Right lung (tissue), 2 donors: ENCODE measurements at regions not wholly inside any gene's neighbourhood (a gene's known extent, or its start where the extent isn't known, plus 50 kb on each side); places are given as distances from the start of the nearest gene placed in this dataset.

Experiments
- DNase-seq, 2 donors: peaks; one replicate each; pipeline ENCODE4 v3.0.0-alpha.2; 2013

DNA sequence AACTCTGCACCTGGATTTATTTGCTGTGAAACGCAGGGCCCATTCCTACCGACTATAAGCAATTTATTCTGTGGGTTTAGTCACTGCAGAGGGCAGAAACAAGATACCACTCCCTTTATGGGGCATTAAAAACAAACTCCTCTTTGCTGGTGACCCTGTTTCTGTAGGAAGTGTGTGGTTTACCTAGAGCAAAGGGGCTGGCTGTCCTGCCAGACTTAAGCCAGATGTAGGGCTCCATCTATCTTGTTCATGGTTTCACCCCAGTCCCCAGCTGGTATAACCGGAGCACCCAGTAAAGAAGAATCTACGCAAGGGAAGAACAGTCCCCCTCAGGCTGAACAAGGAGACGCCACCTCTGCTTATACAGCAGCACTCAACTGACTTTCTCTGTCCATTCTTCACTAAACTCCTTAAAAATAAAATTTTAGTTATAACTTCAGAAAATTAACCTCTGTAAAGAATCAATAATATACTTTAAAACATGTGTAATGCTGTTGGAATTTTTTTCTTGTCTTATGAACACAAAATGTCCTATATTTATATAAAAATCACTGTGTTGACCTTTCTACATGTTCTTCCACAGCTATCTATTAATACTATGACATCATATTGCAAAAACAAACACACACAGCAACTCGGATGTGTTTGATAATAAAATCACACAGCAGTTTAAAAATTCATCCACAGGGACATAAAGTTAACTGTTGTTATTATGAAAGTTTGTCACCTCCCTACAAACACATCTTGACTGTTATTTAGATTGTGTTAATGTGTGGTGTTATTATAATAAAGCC, 126.1 kb upstream of the RPS6KA2 start:
- DNase-seq, result no peak

DNA sequence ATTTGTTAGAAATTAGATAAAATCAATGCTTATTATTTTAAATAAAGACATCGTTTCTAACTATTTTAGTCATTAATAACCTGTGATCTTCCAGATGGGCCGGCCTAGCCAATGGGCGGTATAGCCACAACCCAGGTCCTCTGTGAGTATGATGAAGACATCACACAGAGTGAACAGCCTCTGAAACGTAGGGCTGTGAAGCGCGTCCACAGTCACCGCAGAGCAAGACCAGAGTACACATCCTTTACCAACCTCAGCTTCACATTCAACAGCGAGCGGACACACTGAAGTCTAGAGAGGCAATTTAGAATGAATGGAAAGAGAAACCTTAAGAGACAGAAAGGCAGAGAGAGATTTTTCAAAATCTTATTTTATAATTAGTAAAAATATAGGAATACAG, 125.0 kb upstream of the RPS6KA2 start:
- no peak for DNase-seq

DNA sequence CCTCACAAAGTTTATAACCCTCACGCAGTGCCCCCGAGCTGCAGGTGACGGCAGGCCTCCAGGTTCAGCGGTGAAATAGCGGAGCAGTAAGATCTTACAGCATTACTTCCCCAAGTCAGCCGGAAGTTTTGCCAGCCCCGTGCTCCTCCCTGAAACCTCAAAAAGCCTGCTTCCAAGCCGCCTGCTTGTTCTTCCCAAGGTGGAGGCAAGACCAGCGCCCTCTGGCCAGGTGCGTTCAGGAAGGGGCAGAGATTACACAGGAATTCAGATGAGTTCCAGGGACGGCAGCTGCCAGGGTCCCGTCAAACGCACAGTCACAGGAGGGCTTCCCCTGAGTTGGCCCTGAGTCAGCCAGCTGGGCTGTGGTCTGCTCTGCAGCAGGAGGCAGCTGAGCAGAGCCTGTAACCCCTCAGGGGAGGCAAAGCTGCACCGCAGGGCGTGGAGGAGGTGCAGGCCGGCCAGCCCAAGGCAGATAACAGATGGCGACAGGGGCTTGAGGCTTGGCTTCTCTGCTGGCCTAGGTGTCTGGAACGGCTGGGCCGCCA, 124.1 kb upstream of the RPS6KA2 start:
- DNase-seq, result no peak

DNA sequence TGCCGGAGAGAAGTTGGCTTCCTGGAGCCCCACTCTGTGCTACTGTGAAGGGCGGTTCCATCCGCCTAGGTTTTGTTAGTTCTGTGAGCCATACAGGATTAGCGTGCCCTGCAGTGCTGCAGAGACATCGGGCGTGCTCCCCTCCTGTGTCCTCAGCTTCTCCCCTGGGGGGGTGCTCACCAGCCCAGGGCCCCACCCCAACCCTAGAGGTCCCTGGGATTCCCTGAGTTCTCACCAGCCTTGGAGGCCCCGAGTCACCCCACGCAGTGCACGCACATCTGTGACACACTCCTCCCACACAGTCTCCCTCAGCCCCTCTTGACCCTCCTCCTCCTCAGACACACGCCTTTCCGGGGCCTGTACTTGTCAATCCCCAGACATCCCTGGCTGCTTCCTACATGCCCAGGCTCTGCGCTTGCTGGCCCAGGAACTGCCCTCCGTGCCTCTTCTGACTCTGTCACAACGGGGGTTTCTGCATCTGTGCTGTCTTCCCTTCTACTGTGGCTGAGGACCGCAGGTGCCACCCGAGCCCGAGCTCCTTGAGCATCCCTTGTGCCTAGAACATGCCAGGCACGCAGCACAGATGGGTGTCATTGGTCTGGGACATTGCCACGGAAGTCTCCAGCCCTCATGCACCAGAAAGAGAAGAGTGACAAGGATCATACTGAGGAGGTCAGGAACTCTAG, 123.2 kb upstream of the RPS6KA2 start:
- no peak for DNase-seq

DNA sequence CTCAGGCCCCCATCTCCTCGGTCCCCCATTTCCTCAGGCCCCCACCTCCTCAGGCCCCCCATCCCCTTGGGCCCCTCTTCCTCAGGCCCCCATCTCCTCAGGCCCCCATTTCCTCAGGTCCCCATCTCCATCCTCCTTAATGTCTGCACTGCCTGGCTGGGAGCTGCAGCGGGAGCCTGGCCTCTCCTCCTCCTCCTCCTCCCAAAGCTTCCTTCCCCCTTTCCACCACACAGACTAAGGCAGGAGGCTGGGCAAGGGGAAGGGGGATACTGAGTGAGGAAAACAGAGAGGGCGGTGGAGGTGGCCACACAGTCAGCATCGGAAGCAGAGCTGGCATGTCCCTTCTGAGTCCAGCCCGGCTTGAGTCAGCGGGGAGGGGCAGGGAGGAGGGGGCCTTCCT, 122.6 kb upstream of the RPS6KA2 start:
- DNase-seq, result no peak

DNA sequence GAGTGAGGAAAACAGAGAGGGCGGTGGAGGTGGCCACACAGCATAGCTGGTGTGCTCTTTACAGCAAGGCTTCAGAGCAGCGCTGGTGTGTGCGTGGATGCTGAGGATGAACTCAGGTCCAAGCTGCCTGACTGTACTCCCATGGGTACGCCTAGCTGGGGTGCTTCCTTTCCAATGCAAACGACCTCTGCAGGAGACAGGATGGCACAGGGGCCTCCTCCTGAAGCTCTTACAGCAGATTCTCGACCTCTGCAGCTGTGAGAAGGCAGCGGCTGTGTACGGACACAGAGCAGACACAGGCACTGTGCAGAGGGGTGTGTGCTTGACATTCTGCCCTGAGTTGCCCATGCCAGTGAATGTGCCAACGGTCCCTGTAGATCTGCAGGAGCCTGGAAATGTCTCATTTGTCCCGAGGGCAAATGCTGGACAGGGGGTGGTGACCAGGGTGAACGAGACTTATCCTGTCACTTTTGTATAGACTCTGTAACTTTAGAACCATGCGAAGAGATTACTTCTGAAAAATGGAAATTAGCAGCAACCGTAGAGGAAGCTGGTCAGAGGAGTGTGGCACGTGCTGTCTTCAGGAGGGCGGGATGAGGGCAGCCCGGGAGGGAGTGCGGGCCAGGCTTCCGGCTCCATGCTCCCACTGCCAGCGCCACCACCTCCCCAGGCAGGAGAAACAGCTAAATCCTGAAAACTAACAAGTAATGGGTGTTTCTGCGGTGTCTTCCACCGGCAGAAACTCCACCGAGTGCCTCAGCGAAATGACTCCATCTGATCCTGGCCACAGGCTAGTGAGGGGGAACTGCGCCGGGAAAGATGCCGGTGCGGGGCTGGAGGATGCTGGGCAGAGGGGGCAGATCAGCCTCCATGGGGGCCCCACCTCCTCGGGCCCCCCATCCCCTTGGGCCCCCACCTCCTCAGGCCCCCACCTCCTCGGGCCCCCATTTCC, 120.9 kb upstream of the RPS6KA2 start:
- no peak for DNase-seq

DNA sequence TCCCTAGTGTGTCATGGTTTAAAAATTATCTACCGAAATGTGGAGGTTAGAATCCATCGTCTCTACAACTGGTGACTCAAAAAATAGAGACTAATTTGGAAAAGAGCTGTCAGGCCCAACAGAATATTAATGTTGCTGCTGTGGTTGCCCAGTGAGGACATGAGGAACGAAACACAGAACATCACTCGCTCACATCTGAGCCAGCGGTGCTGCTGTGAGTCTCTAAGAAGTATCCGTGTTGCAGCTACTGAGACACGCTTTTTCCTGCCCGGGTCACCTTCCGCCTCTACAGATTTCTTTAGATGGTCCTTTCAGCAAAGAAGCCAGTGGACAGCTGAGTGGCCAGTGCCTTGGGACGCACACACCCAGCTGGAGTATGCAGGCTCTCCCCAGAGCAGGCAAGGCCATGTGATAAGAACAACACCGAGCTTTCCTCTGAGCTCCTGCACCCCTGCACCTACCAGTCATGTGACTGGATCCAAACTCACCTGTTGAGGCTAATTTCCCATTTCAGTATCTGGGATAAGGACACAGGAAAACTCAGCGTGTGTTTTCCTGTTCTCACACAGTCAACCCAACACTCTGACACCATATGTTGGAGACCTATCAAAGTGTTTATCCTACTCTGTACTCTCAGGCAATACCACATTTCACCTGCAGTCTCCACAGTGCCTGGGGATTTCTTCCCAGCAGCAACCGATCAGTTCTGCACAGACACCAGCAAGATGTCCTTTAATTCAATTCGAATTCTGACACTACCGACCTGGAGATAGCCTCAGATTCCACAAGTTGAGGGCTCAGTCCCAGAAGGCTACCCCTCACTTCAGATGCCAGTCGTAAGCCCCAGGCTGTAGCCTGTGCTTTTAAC, 119.0 kb upstream of the RPS6KA2 start:
- no peak for DNase-seq

DNA sequence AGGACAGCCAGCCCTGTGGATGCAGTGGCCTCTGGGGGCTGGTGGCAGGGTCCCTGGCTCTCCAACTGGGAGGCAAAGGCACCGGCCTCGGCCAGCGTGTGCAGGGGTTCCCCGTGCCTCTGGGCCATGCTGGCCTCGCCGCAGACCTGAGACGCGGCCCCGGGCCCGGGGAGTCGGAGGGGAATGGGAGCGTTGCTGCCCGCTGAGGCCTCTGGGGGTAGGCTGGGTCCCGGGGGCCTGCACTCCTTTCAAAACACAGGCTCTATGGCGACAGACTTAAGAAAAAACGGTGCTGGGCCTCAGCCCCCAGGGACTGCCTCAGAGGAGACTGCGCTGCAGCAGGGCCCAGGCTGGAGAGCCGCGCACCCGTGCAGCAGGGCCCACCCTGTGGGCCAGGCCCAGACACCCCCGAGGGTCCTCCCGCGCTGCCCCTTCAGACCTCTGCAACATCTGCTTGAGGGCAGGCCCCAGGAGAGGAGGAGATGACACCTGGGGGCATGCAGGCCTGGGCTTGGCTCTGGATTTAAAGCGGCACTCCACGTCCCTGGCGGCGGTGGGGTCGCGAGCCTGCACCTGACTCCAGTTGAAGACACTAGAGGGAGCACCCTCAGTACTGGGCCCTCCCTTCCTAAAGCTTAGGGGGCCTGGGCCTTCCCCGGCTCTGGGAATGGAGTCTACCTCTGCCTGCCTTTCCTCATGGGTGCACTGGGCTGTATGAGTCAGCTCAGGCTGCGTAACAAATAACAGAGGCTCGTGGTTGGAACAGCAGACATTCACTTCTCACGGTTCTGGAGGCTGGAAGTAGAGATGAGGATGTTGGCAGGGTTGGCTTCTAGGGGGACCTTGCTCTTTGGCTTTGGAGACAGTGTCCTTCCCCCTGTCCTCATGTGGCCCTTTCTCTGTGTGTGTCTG, 117.4 kb upstream of the RPS6KA2 start:
- no peak for DNase-seq

DNA sequence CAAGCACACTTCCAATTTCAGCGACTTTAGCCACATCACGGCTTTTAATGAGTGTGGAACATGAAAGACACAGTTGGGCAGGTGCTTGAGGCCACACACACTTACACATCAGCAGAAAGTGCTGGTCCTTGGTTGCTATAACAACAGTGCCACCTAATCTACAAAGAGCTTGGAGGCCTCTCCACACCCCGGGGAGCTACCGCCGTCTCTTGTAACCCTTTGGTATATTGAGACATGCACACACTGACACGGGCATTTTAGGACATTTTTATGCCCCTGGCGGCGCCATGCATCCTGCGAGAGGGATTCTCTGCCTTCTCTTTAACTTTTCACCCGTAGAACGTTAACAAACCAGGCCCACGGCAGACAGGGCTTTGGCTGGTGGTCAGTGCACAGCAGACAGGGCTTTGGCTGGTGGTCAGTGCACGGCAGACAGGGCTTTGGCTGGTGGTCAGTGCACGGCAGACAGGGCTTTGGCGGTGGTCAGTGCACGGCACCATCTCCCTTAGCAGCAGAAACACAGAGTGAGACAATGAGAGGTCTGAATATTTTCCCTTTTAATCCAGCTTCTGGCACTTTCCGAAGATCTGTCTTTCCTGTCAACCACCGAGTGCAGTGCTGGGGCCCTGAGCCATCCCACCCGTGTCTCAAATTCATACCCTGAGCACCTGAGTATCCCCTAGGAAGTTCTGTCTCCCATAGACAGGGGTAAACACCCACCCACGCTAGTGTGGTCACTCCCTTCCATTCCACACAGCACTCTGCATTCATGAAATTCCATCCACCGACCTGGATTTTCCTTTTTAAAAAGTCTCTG, 116.6 kb upstream of the RPS6KA2 start:
- no peak for DNase-seq

DNA sequence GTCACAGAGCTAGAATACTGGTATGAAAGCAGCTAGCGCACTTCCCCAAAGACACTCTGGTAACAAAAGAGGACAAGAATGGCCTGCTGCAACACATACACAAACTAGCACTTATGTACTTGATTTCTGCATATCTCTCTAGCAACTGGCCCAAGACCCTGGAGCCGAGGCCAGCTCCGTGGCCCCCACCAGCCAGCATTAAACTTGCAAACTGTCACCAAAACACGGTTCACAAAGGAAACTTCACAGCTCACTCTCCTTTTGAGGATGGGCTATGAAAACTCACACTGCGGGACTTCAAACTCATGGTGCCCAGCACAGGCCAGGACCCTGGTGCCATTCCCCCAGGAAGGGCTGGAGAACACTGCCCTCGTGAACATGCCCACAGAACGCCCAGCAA, 115.9 kb upstream of the RPS6KA2 start:
- no peak for DNase-seq

DNA sequence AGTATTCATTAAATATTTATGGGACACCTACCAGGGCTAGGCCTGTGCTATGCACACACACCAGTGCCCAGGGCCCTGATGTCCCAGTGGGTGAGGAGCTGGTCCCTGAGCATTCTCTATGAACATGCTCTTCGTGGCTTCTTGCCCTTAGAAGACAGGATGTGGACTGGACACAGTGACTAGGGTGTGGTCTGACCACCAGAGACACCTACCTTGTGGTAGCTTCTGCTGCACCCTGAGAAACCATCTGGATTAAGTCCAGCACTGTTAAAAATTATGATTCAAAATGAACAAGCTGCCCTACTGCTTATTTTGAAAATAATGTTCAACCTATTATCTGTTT, 112.9 kb upstream of the RPS6KA2 start:
- no peak for DNase-seq

DNA sequence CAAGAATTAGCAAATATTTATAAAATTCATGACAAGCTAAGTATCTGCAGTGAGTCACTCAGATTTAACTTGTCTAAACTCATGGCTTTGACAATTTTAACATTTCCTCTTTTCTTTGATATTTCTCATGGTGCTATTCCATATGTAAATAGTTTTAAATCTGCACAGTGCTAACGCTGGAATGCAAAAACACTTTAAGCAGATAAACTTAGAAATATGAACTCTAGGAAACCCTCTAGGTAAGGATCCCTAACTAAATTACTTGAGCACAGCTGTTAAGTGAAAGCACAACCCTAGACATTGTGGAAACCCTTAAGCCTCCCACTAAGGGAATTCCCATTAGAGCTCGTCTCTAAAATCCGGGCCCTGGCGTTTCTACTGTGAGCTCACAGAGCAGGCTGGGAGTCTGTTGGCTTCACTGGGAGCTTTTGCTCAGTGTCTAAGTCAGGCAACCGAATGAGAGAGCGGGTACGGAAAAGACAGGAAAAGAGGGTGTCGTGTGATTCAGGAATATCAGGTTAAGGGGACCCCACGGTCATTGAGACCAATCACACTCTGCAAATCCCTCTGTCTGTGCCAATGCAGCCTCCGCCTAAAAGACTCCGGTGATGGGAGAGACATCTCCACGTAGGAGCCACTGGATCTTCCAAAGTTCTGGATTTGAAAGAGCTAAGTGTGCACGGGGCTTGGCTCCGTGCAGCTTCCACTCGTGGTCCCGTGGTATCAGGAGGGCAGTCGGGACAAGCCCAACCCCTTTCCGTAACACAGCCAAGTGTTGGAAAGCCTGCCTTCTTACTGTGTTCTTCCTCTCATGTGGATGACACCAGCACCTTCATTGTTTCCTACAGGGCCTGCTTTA, 112.3 kb upstream of the RPS6KA2 start:
- DNase-seq, result no peak

DNA sequence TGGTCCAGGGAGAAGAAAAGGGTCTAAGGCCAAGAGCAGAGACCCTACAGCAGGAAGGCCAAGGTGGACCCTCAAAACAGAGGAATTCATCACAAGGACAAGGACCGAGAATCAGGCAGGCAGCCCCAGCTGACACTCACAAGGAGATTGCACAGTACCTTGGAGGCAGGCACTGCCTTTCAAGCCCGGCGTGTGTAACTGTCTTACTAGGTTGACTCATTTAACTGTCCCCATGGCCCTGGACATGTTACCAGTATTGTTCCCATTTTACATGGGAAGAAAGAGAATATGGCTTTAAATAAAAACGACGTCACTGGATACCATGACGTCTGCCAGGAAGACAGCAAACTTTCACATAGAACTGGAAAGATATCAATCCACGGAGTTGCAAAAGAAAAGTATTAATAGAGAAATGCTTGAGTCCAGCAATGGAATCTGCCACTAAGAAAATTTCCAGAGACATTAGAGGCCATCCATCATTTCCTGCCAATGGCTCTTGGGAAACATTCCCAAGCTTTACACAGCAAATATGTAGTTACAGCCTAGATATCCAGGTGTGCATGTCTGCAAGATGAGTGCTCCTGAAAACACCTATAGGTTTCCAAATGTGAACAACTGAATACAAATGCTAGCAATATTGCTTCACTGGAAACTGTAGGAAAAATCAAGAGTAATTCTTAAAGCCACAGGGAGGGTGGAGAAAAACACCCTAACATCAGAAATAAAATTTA, 111.5 kb upstream of the RPS6KA2 start:
- DNase-seq, result no peak

DNA sequence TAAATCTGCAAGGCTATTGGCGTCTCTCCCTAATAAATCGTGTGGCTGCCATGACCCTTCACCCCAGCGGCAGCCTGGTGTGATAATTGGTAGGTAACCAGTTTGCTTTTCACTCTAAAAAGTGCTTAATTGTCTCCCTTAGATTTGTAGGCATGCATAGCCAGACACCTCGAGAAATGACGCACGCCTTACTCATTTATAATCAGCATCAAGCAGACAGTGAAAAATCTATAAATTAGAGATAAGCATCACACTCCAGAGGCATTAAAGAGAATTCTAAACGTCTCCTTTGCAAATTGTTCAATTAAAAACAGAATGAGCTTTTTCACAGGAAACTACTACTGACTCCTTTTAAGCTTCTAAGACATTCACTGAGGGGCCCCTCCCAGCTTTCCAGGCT, 110.2 kb upstream of the RPS6KA2 start:
- no peak for DNase-seq

DNA sequence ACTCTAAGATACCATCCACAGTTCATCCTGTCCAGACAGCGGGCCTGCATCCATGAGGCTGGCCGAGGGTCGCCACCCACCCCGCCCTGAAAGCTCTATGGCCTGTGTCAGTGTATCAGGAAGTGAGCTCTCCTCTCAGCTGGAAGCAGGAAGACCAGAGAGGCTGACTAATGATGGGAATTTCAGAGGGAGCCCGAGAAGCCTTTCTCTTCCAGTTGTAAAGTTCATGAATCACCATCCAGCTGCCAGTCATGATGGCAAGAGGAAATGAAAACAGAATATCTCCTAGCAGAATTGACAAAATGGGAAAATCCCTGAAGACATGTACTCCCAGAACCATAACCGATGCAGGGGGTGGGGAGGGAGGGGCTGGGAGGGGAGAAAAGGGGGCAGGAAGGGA, 109.6 kb upstream of the RPS6KA2 start:
- DNase-seq, result no peak

DNA sequence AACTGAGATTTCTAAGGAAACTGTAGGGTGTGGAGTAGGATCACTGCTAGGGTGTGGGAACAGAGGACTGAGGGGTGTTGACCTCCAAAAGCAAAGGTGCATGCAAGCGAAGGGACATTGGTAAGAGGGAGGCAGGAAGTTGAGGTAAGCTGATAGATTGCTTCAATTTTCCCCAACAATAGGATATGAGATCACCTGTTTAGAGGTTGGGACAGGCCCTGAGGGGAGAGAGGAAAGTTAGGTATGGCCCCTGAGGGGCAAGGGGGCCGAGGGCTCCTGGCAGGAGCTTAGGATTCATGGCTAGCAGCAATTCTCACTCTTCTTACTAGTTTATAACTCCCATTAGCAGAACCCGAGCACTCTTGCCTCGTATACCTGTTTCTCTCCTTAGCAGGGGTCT, 106.8 kb upstream of the RPS6KA2 start:
- DNase-seq, result no peak

DNA sequence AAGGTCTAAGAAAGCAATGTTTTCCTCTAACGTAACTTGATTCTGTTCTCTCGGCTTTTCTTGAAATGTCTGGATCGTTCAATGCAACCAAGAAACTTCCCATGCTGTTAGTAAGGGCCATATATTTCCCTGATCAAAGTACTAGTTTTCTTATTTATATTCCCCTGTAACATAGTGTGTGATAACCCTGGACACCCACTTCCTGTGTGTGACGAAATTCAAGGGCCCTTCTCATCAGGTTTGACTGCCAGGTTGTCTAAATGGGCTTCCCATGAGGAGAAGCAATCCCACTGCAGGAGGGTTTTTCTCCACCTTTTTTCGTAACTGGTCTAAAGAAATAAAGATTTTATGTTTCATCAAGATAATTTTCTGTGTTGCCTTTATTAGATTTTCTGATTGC, 102.6 kb upstream of the RPS6KA2 start:
- no peak for DNase-seq
